NCI-H446 treated with DMSO at 0.1 percent for 48 hours (cell line): ENCODE measurements at regions not wholly inside any gene's neighbourhood (a gene's known extent, or its start where the extent isn't known, plus 50 kb on each side); places are given as distances from the start of the nearest gene placed in this dataset.

ENCODE experiments used
- DNase-seq: peaks from one replicate; lab custom pipeline; 2025; lab: John Stamatoyannopoulos, UW

DNA sequence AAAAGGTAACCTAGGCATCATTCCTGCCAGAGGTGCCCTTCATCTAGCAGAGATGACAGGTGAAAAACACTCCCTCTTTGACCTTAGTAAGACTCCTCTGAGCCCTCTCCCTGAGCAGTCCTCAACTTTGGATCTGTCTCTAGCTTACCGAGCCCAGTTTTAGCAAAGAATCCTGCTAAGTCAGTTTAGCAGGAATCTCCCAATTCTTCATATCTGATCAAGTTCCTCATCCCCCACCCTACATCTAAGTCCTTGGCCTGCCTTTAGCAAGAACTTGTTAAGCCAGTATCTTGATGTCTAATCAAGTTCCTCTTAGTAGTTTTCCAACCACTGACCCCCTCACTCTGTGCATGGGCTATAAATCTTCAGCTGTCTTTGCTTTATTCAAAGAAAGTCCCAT, 235.6 kb downstream of the OMA1 start:
- no peak for DNase-seq

- DNase-seq = no peak
Observed at GRCh38 chr1:58310469-58310868, 236.1 kb downstream of the OMA1 start.

GRCh38 chr1:58308206-58308605, 238.3 kb downstream of the OMA1 start:
- no peak for DNase-seq

DNA sequence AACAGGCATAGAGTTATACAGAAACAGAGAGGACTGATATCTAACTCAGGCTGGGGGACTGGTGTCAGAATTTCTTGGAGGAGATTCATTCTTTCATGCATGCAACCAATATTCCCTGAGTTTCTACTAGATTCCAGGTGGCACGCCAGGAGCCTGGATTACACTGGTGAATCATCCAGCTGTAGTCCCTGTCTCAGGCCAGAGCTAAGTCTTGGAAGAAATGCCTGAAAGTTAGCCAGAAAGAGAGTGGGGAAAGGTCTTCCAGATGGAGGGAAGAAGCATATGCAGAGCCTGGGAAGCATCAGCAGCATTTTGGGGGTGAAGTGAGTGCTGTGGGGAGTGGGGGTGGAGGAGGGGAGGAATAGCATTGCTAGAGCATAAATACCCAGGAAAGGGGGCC, 239.1 kb downstream of the OMA1 start:
- DNase-seq = no peak

- DNase-seq = no peak
Observed at GRCh38 chr1:58305622-58306021, 240.9 kb downstream of the OMA1 start.

GRCh38 chr1:58304346-58304975, 242.1 kb downstream of the OMA1 start:
- no peak for DNase-seq

- no peak for DNase-seq
Observed at GRCh38 chr1:58303841-58304240, 242.7 kb downstream of the OMA1 start.

GRCh38 chr1:58293388-58293787, 253.1 kb downstream of the OMA1 start:
- DNase-seq = no peak

DNA sequence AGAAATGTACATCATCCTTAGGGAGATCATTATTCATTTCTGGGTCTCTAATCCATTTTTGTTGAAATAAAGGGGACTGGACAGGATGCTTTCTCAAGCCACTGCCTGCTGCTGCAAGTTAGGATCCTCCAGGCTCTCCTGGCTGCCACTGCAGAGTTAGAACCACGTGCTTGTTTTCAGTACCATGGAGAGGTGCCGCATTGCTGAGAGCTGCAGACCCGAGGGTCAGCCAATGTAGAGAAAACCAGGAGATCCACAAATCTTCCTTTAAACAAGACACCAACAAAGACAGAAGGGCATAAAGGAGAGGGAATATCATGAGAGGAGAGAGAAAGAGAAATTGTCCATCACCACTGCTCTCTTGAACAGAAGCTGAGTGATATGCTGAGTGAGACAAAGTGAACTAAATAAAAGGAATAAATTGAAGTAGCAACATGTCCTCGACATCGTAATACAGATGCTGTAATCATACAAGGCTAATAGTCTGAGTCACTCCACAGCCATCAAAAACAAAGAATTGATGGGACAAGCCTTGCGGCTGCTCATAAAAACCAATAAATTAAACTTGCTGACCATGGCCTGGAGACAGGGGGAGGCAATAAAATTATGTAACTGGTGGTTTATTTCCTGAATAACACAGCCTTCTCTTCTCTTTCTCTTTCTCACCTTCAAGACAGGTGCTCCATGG, 255.7 kb downstream of the OMA1 start:
- no peak for DNase-seq

GRCh38 chr1:58288624-58289142, 257.8 kb downstream of the OMA1 start:
- no peak for DNase-seq

DNA sequence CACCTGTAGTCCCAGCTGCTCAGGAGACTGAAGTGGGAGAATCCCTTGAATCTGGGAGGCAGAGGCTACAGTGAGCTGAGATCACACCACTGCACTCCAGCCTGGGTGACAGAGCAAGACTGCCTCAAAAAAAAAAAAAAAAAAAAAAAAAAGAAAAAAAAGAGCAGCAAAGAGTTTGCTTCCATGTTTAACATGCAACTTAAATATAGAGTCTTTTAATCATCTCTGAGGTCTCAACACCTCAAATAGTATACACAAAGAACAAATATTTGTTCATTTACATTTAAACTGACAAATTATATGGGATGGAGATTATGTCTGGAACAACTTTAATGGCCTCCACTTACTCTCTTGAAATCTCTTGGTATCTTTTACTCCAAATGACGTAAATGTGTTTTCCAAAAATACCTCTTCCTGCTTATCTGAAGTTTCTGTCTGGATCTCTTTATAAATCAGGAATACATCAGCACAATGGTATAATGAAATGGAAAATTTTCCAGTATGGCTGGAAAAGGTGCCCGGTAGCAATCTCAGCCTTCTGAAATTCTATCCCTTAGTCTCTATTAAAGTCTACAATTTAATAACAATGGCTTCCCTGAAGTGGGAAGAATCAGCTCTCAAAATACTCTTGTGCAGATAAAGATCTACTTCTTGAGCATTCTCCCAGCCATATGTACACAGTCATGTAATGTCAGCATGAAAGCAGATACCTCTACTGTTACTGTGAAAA, 258.5 kb downstream of the OMA1 start:
- DNase-seq = no peak

- DNase-seq = peak; percentile 26
Observed at GRCh38 chr1:58284225-58284510, 262.4 kb downstream of the OMA1 start.

DNA sequence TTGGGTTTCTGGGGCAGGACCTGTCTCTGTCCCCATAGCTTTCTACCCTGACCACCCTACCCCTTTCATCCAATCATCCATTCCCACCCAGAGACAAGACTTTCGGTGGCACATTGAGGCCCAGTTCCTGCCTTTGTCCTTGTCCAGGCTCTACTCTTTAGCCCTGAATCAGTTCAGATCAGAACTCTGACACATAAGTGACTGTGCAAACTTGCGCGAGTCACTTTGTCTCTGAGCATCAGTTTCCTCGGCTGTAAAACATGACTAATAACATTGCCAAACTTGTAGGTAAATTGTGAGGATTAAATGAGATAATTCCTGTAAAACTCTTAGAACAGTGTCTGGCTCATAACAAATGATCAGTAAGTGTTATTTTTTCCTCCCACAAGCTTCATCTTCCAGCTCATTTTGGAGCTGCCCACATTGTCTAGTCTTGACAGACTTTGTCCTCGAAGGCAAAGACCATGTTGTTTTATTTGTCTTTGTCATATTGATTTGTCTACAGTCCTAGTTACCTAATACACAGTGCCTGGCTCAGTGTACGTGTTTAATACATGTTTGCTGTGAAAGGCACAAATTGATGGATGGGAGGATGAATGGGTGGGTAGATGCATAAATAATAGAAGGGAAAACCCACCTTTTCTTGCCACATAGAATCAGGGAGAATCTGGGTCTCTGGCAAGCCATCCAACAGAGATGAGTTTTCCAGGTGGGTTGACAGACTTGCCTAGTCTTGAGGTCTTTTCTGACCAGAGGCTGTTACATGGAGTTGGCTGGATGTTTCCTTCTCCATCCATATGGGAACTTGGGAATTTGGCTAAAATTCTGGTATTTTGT, 262.9 kb downstream of the OMA1 start:
- no peak for DNase-seq

DNA sequence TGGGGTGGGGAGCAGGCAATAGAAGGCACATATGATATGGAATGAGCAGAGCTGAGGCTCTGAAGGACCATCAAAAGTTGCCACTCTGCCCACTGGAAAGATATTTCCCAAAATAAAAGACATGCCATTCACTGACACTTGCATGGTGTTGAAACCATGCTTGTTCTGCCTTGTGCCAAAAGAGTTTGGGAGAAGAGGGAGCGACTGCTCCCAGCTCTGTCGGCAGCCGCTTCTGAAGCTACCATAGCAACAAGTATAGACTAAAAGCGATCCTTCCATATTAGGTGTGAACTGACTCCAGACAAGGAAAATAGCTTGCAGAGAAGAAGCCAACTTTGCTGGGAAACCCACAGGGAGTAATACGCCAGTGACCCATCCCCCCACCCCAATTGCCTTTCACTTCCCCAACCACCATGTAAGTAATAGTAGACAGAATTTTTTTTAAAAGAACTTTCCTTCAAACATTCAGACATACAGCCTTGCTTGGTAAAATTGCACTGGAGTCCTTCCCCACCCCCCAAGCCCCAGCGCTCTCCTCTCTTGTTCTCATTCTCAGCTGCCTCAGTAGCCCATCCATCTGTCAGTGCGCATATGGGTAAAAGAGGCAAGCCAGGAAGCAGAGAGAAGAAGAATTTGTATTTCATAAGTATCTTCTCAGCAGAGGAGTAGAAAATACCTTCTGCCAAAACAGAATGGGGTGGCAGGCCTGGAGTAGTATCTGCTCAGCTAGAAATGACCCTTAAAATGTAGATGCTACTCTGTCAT, 263.7 kb downstream of the OMA1 start:
- no peak for DNase-seq

- no peak for DNase-seq
Observed at GRCh38 chr1:58266242-58266641, 280.3 kb downstream of the OMA1 start.

DNA sequence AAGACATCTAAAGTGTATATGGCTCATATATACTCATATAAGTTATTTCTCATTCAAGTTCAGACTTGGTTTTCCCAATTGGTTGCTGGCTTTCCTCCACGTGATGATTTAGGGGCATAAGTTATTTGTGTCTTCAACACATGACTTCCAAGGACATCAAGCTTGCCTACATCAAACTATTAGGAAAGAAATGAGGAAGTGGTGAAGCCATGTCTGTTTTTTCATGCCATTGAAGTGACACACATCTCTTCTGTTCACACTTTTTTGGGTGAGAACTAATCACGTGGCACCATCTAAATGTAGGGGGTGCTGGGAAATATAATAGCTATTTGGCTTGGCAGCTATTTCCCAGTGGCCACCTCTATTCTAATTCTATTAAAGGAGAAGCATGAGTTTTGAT, 282.1 kb downstream of the OMA1 start:
- no peak for DNase-seq

GRCh38 chr1:58262702-58263101, 283.8 kb downstream of the OMA1 start:
- DNase-seq = no peak

- DNase-seq = no peak
Observed at GRCh38 chr1:58258082-58258481, 288.4 kb downstream of the OMA1 start.

- no peak for DNase-seq
Observed at GRCh38 chr1:58257003-58257402, 289.5 kb downstream of the OMA1 start.

GRCh38 chr1:58256546-58256945, 290.0 kb downstream of the OMA1 start:
- no peak for DNase-seq

DNA sequence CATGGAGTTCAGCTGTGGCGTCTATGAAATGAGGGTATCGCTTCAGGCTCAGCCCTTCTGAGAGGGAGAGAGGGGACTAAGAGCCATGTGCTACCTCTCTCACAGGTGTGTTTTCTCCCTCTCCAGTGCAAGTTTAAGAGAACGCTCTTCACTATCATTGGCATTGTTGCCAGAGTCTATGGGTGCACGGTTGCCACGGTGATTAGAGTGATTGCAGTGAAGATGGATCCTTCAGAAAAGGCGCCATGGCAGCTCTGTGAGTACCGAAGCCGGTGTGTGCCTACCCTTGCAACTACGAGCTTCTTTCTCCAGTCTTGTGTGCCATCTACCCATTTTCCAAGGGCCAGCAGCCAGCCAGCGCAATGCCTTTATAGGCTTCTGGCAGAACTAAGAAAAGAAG, 290.5 kb downstream of the OMA1 start:
- DNase-seq = no peak

DNA sequence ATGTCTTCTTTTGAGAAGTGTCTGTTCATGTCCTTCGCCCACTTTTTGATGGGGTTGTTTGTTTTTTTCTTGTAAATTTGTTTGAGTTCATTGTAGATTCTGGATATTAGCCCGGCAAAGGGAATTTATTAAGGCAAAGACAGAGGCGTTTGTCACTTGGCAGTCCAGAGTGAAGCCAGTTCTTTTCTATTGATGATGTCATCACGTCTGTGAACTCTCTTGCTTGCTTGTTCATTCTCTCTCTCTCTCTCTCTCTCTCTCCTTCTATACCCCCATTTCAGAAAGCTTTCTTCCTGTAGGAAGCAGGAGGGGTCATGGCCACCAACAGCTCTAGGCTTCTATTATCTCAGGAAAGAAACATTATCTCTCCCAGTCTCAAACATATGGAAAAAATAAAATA, 291.3 kb downstream of the OMA1 start:
- DNase-seq = no peak
